Right lobe of liver (tissue), 4 donors: ENCODE measurements at regions not wholly inside any gene's neighbourhood (a gene's known extent, or its start where the extent isn't known, plus 50 kb on each side); places are given as distances from the start of the nearest gene placed in this dataset.
"Not testable (repeated sequence)": the region's sequence is repeated elsewhere in the genome, so short reads cannot be mapped to it uniquely, and the experiment has no call there.

Experiments
- POLR2A ChIP-seq: fragments of 450-650 bp; IDR thresholded peaks from one replicate; pipeline ENCODE4 v1.6.1; 2017; ENCODE audit warnings: antibody characterized with exemption, mild to moderate bottlenecking
- TF ChIP-seq, protein P1 (sequence below), 4 donors: fragments of 200-600 bp in 3 of 4; fragments of 450-650 bp in 1 of 4; IDR thresholded peaks; one replicate each; pipeline versions ENCODE4 v1.5.1 to v1.8.0; 2016 to 2022; ENCODE audit warnings: antibody characterized with exemption in 4 of 4, mild to moderate bottlenecking in 2 of 4
- donor health status: DM: no; HTN: no; CAD: no.
- donor health status: DM: no; HTN: no; CAD: no.
- donor health status: DM: no; HTN: yes; CAD: no.

DNA sequence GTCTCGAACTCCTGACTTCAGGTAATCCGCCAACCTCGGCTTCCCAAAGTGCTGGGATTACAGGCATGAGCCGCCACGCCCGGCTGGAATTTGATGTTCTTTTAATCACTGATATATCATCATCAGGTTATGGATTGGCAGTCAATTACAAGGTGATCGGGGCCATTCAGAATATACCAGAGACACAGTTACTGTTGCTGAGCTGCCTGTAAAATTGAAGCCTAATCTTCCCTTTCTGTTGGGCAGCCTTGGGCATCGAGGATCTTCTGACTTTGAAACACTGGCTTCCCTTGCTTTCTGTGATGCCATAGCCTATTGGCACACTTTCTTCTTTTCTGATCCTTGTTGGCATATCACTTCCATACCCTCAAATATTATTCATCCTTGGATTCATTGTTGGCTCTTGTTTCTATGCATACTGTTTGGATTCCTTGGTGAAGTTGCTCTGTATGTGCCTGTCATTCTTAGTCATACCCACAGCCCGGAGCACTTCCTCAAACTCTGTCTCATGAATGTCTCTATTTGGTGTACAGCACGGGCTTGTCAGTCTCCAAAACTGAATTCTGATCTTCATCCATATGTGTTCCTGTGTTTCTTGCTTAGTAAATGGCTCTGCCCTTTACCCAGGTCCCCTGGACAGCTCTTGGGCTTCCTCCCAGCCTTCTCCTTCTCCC lies 85.6 kb upstream of the CRYM start:
- not testable (repeated sequence) for TF ChIP-seq POLR2A
- TF ChIP-seq, protein P1, sequence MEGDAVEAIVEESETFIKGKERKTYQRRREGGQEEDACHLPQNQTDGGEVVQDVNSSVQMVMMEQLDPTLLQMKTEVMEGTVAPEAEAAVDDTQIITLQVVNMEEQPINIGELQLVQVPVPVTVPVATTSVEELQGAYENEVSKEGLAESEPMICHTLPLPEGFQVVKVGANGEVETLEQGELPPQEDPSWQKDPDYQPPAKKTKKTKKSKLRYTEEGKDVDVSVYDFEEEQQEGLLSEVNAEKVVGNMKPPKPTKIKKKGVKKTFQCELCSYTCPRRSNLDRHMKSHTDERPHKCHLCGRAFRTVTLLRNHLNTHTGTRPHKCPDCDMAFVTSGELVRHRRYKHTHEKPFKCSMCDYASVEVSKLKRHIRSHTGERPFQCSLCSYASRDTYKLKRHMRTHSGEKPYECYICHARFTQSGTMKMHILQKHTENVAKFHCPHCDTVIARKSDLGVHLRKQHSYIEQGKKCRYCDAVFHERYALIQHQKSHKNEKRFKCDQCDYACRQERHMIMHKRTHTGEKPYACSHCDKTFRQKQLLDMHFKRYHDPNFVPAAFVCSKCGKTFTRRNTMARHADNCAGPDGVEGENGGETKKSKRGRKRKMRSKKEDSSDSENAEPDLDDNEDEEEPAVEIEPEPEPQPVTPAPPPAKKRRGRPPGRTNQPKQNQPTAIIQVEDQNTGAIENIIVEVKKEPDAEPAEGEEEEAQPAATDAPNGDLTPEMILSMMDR (IDR thresholded peaks at IDR 0.05): not testable (repeated sequence)
